Middle frontal gyrus (tissue), 1 donor: ENCODE measurements at regions not wholly inside any gene's neighbourhood (a gene's known extent, or its start where the extent isn't known, plus 50 kb on each side); places are given as distances from the start of the nearest gene placed in this dataset.
A peak's percentile ranks its signal among the peaks of the same experiment; 100 is the strongest.

Experiments
- DNase-seq: peaks from one replicate; pipeline ENCODE4 v3.0.0-alpha.2; 2015; ENCODE audit warnings: low spot score; ENCODE audit errors: extremely low spot score

GRCh38 chr2:120865656-120866055 lies 130.0 kb downstream of the GLI2 start:
- no peak for DNase-seq

DNA sequence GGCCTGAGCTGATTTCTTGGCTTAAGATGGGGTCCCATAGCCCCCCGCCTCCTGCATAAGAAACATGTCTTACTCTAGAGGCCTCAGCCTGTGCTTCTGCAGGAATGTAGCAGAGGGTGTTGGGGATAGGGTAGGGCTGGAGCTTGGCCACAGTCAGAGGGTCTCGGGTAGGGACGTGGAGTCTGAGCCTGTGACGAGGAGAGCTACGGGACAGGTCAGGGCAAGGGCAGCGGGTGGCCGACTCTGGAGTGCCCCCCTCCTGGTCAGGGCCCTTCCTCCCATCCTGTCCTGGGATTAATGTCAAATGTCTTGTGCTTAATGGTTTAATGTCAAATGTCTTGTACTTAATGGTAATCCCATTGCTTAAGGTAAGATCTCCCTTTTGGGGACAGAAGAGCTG lies 130.4 kb downstream of the GLI2 start:
- no peak for DNase-seq

- no peak for DNase-seq
Measured at GRCh38 chr2:120866483-120867140, 130.9 kb downstream of the GLI2 start.

- DNase-seq = peak; percentile 26
Measured at GRCh38 chr2:120867290-120868241, 131.9 kb downstream of the GLI2 start.

- no peak for DNase-seq
Measured at GRCh38 chr2:120868366-120868765, 132.7 kb downstream of the GLI2 start.

DNA sequence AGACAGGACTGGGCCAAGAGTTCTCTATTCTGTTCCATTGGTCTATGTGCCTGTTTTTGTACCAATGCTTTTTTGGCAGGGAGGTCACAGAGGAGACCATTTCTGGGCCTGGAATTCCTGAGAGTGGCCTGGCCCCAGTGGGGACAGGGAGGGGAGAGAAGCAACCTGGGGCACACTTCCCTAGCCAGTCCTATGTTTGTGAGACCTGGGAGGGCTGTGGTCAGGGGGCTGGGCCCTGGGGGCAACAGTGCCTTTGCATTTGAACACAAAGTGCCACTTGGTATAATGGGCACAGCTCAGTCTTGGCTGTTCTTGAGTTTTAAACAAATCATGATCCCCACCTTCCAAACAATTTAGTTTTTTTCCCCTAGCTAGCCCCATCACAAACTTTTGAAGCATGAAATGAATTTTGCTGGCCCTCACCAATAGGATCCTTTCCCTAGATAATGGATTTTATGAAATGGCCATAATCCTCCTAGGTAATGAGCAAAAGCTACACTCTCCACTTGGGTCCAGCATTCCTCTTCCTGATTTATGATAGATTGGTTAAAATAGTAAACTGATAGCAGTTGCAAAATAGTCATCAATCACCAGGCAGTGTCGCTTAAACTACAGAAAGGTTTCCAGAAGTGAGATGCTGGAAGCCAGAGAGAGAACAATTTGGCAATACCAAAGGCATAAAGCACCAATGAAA lies 133.5 kb downstream of the GLI2 start:
- DNase-seq = no peak

DNA sequence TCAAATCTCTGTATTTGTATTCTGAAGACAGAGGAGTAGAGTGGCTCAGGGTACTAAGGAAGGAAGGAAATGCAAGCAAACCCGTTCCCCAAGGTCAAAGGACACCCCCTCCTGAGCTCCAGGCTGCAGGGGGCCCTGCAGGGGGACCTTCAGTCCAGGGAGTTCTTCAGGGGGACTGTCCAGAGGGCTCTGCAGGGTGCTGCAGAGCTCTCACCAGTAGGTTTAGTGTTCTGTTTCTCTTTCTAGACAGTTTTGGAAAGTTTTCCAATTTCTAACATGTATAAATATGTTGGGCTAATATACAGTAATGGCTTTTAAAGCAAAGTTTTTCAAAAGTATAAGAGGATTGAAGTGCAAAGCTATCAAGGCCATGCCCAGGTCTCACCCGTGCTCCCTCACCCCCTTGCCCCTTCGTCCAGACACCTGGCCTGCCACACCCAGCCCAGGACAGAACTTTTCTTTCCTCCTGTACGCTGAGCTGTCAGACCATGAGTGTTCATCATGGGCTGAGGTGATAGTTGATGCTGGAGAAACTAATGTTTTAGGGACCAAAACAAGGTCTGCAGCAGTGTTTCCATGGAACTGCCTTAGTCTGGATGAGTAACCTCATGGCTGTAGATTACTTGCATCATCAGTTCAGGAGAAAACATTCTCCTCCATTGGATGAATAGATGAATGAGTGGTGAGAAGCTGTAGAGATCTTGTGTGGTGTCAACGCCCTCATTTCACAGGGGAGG lies 134.2 kb downstream of the GLI2 start:
- no peak for DNase-seq

DNA sequence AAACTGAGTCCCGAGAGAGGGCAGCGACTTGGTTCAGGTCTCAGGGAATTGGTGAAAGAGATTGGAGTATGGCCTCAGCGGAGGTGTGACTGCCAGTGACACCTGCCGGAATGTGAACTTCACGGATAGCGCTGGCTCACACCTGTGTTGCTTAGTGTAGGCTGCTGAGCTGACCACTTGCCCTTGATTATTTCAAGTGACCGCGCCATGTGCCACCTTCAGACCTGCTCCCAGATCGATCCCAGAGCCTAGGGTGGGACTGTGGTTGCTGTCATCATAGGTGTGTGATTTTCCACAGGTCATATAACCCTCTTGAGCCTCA lies 134.8 kb downstream of the GLI2 start:
- DNase-seq = no peak

DNA sequence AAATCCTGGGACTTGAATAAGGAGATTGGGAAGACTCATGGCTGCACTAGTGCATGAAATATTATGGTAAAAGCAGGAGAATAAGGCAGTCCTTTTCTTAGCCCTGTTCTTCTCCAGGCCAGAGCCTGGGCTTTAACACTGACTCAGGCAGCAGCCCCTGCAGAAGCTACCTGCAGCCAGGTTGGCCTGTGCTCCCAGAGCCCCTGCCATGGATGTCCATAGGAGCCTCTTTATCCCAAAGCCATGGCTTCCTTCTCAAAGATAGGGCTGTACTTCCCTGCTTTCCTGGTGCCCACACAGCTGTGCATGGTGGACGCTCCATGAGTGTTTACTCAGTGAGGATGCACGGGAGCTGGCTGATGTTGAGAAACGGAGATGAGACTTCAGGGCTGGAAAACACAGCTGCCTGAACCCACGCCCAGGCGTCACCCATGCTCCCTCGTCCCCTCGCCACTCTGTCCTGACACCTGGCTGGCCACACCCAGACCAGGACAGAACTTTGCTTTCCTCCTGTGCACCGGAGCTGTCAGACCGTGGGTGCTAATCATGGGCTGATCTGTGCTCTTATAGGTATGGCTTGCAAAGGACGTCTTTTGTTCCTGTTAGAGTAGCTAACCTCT lies 135.5 kb downstream of the GLI2 start:
- DNase-seq = no peak

- DNase-seq = no peak
Measured at GRCh38 chr2:120871881-120872620, 136.4 kb downstream of the GLI2 start.

DNA sequence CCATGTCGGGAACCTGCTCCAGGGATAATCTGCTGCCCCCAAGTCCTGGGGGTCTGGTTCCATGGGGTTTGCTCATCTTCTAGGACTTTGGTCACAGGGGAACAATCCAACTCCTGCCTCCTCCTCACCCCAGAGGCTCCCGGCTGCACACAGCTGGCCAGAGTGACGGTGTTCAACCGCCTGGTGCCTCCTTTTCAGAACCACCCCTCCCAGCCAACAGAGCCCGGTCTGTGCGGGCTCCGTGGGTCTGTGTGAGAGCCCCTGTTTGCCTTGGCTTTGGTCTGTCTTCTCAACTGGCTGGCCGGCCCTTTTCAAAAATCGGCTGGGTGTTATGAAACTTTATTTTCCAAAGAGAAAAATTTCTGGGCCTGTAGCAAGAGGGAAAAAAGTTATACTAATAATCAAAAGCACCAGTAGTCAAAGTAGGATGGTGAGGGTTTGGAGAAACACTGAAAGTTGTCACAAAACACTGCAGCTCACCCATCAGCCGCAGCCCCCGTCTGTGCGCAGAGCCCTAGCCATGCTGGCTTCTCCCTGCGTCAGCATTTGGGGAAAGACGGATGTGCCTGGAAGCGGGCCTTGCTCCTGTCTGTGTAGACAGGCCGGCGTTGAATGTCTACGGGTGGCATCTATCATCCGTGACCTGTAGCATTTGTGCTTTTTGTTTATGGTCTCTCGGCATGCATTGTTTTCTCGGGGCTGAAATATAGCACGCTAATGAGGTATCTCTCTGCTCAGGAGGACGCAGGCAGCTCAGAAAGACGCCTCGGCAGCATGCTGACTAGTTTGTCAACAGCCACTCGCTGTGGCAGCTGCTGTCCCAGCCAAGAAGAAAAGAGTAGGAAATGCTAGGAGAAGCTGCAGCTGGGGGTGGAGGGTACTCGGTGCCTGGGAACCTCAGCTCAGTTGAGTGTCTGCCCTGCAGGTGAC lies 138.6 kb downstream of the GLI2 start:
- no peak for DNase-seq

GRCh38 chr2:120874888-120875275 lies 139.2 kb downstream of the GLI2 start:
- no peak for DNase-seq

GRCh38 chr2:120875431-120875830 lies 139.8 kb downstream of the GLI2 start:
- DNase-seq = no peak

- no peak for DNase-seq
Measured at GRCh38 chr2:120876526-120877280, 141.0 kb downstream of the GLI2 start.

- DNase-seq = no peak
Measured at GRCh38 chr2:120877409-120877808, 141.7 kb downstream of the GLI2 start.

GRCh38 chr2:120878970-120879369 lies 143.3 kb downstream of the GLI2 start:
- DNase-seq = no peak

GRCh38 chr2:120879431-120880295 lies 144.0 kb downstream of the GLI2 start:
- no peak for DNase-seq

DNA sequence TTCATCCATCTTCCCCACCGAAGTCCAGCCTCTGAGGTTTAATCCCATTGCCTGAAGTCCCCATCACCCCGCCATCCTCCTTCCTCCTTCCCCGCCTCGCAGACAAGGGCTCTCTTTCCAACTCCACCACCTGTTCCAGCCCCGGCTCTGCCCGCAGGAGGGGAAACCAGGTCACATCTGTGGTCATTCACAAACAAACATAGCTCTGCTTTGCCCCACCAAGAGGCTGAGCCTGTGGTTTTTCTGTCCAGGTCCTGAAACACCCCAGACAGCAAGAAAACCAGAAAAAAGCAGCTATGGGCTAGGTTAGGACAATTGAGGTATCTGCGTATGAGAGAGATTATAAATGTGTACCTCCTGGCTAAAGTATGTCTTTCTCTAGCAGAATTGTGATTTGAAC lies 144.7 kb downstream of the GLI2 start:
- DNase-seq = no peak
